GM10266 (cell line): ENCODE measurements at regions not wholly inside any gene's neighbourhood (a gene's known extent, or its start where the extent isn't known, plus 50 kb on each side); places are given as distances from the start of the nearest gene placed in this dataset.

Source experiments
- DNase-seq: peaks from one replicate; pipeline ENCODE4 v3.0.0; 2012; ENCODE audit errors: extremely low spot score
- TF ChIP-seq, protein P1 (sequence below): IDR thresholded peaks from 2 replicates; pipeline ENCODE4 v1.5.1; 2012; ENCODE audit warnings: mild to moderate bottlenecking, low read depth; ENCODE audit not compliant: control insufficient read depth, insufficient read depth; ENCODE audit errors: missing control alignments

DNA sequence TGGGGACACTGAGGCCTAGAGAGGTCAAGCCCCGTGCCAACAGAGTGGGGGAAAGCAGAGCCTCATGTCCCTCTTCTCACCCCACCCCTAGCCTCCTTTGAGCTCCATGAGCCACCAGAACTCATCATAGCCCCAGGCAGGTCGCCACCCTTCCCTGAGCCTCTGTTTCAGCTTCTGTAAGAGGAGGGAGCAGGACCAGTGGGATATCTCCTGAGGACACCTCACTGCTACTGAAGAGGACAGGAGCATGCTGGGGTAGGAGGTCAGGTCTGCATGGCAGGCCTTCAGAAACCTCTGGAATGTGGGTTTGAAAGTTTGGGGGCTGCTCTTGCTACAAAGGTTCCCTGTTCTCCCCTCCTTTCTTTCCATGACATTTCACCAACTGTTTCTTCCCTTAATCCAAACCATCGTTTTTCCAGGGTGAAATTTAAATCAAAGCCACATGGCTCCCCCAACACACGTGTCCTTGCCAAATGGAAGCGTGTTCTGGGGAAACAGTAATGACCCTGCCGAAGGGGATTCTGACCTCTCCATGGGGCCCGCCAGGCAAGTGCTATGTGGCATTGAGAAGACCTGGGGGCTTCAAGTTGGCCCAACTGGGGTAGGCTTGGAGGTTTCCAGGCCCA is 88.1 kb upstream of the RUNX3 start:
- TF ChIP-seq, protein P1, sequence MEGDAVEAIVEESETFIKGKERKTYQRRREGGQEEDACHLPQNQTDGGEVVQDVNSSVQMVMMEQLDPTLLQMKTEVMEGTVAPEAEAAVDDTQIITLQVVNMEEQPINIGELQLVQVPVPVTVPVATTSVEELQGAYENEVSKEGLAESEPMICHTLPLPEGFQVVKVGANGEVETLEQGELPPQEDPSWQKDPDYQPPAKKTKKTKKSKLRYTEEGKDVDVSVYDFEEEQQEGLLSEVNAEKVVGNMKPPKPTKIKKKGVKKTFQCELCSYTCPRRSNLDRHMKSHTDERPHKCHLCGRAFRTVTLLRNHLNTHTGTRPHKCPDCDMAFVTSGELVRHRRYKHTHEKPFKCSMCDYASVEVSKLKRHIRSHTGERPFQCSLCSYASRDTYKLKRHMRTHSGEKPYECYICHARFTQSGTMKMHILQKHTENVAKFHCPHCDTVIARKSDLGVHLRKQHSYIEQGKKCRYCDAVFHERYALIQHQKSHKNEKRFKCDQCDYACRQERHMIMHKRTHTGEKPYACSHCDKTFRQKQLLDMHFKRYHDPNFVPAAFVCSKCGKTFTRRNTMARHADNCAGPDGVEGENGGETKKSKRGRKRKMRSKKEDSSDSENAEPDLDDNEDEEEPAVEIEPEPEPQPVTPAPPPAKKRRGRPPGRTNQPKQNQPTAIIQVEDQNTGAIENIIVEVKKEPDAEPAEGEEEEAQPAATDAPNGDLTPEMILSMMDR = no peak
- DNase-seq = no peak

DNA sequence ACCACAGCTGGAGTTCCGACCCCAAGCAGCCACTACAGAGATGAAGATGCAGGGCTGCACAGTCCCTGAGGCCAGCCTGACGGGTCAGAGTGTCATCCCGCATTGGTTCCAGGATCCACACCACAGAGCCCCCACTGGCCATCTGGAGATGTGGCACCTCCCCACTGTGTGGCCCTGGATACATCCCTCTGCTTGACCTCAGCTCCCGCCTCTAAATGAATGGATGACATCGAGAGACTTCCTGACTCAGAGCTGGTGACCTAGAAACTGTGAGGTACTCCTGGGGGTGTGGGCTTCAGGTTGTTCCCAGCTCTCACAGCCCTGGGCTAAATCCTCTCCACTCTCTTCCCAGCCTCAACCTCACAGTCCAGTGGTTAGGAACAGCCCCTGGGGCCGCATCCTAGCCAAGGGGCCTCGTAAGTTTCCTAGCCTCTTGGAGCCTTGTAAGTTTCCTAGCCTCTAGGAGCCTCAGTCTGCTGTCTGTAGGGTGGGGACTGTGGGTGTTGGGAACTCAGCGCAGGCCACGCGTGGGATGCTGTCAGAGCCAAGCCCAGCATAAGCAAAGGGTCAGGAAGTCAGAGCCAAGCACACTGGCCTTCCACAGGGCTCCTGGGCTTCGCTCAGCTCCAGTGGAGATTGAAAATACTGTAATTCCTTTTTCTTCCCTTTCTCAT is 87.5 kb upstream of the RUNX3 start:
- TF ChIP-seq, protein P1 = no peak
- no peak for DNase-seq

GRCh38 chr1:25012966-25013962 is 83.2 kb upstream of the RUNX3 start:
- DNase-seq = no peak

DNA sequence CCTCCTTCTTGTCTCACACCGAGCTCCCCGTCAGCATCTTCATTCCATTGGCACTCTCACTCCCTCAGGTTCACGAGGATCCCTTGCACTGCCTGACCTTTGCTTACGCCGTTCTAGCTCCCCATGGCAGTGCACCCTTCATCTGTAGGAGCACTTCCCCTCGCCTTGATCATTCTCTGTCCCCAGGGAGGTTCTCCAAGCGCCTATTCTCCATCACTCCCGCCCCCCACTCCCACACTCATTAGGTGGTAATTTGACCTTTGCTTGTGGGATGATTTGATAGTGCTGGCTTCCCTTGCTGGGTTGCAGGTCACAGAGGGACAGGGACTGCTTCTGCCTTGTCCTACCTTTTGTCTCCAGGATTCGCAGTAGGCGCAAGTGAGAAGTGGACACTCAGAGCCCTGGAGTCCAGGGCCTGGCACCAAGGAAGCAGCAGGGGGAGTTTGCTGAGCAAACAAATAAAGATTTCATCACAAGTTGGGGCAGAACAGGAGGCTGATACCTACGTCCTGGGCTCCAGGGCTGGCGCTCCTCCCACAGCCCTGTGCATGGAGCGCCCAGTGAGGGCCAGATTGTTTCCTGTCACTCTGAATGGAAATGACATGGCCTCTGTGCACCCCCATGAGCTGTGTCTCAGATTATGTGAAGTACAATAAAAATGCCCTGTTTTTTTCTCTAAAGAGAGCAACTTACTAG is 82.0 kb upstream of the RUNX3 start:
- TF ChIP-seq, protein P1 = no peak
- DNase-seq = no peak

More at GRCh38 chr1:25012966-25013962, 83.2 kb upstream of the RUNX3 start:
- TF ChIP-seq, protein P1 = no peak

GRCh38 chr1:25011275-25011674 is 81.2 kb upstream of the RUNX3 start:
- no peak for DNase-seq

DNA sequence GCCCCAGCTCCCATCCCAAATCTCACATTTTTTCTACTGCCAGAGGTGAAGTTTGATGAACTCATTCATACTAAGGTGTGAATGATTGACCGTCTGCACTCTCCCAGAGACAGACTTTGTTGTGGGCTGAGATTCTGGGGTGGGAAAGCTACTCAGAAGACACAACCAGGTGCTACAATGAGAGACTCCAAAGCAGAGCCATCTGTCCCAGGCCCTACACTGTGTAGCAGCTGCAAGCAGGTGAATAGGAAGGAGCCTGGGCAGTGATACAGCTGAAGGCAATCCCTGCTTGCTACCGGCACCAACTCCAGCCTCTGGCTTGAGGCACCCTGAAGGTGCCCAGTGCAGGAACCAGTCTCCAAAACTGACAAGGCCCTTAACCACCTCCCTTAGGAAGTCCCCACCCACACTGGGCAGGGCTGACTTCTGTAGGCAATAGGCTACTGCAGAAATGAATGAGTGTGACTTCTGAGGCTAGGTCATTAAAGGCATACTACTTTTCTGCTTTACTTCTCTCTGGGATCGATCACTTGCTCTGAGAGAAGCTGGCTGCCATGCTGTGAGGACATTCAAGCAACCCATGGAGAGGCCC is 79.7 kb upstream of the RUNX3 start:
- TF ChIP-seq, protein P1 = no peak
- no peak for DNase-seq

More at GRCh38 chr1:25011275-25011674, 81.2 kb upstream of the RUNX3 start:
- TF ChIP-seq, protein P1 = no peak
